ENCODE measurements at regions not wholly inside any gene's neighbourhood (a gene's known extent, or its start where the extent isn't known, plus 50 kb on each side); places are given as distances from the start of the nearest gene placed in this dataset.

DNA sequence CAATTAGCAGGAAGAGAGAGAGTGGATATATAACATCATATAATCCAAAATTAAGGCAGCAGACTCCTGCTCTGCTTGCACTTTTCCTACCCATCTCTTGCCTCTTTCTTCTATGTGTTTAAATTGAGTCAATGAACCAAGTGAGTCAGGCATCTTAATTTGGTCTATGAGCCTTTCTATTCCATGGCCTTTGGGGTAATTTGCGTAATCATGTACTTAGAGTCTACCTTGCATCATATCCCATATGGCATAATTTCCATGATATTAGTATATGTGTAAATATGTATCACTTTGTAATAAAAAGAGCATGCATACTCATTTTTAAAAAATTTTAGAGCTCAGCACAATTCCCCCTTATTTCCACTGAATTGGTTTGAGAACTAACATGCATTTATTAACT lies 555.2 kb downstream of the STK39 start:
- H3K36me3 ChIP-seq (ENCODE audit: control insufficient read depth, insufficient read depth, low read length) = no peaks in the 10 kb centered on the region
- no peak overlapping the region for H3K9ac ChIP-seq (ENCODE audit: low read length)
- peaks cover 15% of the 10 kb centered on the region for H3K4me1 ChIP-seq (ENCODE audit: control insufficient read depth, insufficient read depth, low read length)
- no peak overlapping the region for H3K27ac ChIP-seq (ENCODE audit: low read depth, low read length)
- no peaks in the 10 kb centered on the region for H3K9me3 ChIP-seq (ENCODE audit: control insufficient read depth, insufficient read depth, low read depth, low read length)
- no peak overlapping the region for H3K4me3 ChIP-seq (ENCODE audit: low read depth, low read length)
- no peaks in the 10 kb centered on the region for H3K27me3 ChIP-seq (ENCODE audit: control insufficient read depth, insufficient read depth, low read length)

DNA sequence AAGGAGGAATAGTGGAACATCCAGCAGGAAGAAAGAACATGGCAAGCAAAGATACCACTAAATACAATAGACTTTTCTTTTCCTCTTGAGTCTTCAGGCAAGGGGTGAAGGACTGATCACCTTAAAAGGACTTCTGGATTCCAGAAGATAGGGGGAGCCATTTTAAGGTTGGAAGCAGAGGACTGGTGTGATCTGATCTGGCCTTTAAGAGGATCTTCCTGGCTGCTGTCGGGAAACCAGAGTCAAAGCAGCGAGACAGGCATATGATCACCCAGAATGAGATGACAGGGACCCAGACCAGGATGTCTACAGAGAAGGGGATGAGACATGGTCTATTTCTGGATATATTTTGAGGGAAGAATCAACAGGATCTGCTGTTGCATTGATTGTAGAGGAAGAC lies 558.0 kb downstream of the STK39 start:
- no peak overlapping the region for H3K4me3 ChIP-seq (ENCODE audit: low read depth, low read length)

GRCh38 chr2:167686691-167687090 lies 560.7 kb downstream of the STK39 start:
- no peaks in the 10 kb centered on the region for H3K27me3 ChIP-seq (ENCODE audit: control insufficient read depth, insufficient read depth, low read length)
- H3K9me3 ChIP-seq (ENCODE audit: control insufficient read depth, insufficient read depth, low read depth, low read length) = no peaks in the 10 kb centered on the region
- no peaks in the 10 kb centered on the region for H3K36me3 ChIP-seq (ENCODE audit: control insufficient read depth, insufficient read depth, low read length)
- no peak overlapping the region for H3K4me3 ChIP-seq (ENCODE audit: low read depth, low read length)
- peaks cover 15% of the 10 kb centered on the region; the same call in 1 of the 2 replicates for H3K4me1 ChIP-seq (ENCODE audit: control insufficient read depth, insufficient read depth, low read length)
- no peak overlapping the region for H3K9ac ChIP-seq (ENCODE audit: low read length)
- H3K27ac ChIP-seq (ENCODE audit: low read depth, low read length) = no peak overlapping the region

More for the DNA sequence above, 558.0 kb downstream of the STK39 start:
- H3K27ac ChIP-seq (ENCODE audit: low read depth, low read length) = no peak overlapping the region
- peaks cover 7% of the 10 kb centered on the region; the same call in 1 of the 2 replicates for H3K4me1 ChIP-seq (ENCODE audit: control insufficient read depth, insufficient read depth, low read length)
- H3K36me3 ChIP-seq (ENCODE audit: control insufficient read depth, insufficient read depth, low read length) = no peaks in the 10 kb centered on the region
- H3K9me3 ChIP-seq (ENCODE audit: control insufficient read depth, insufficient read depth, low read depth, low read length) = no peaks in the 10 kb centered on the region
- no peak overlapping the region for H3K9ac ChIP-seq (ENCODE audit: low read length)
- H3K27me3 ChIP-seq (ENCODE audit: control insufficient read depth, insufficient read depth, low read length) = no peaks in the 10 kb centered on the region

- H3K4me1 ChIP-seq (ENCODE audit: control insufficient read depth, insufficient read depth, low read length) = peaks cover 24% of the 10 kb centered on the region; the same call in 1 of the 2 replicates
- H3K27ac ChIP-seq (ENCODE audit: low read depth, low read length) = no peak overlapping the region
- H3K9me3 ChIP-seq (ENCODE audit: control insufficient read depth, insufficient read depth, low read depth, low read length) = no peaks in the 10 kb centered on the region
- no peak overlapping the region for H3K4me3 ChIP-seq (ENCODE audit: low read depth, low read length)
- H3K27me3 ChIP-seq (ENCODE audit: control insufficient read depth, insufficient read depth, low read length) = no peaks in the 10 kb centered on the region
- H3K9ac ChIP-seq (ENCODE audit: low read length) = no peak overlapping the region
- no peaks in the 10 kb centered on the region for H3K36me3 ChIP-seq (ENCODE audit: control insufficient read depth, insufficient read depth, low read length)
These were observed 566.0 kb downstream of the STK39 start for GRCh38 chr2:167681234-167682015.

DNA sequence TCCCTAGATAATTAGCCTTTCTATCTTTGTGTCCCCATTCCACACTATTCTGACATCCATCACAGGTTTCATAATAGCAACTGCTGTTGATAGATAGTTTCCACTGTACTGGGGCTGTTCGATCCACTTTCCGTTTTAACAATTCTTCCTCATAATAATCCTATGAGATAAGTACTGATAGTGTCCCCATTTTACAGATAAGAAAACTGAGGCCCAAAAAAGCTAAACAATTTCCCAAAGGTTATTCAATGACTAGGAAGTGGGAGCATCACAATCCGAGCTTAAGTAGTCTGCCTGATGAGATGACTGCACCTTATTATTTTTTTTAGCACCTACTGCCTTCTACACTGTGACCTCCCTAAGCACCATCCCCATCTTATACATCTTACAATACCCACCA lies 569.2 kb downstream of the STK39 start:
- Histone ChIP-seq H3K9ac (ENCODE audit: low read length) (no peak overlapping the region), H3K9me3 (ENCODE audit: control insufficient read depth, insufficient read depth, low read depth, low read length) (no peaks in the 10 kb centered on the region), H3K4me3 (ENCODE audit: low read depth, low read length) (no peak overlapping the region), H3K36me3 (ENCODE audit: control insufficient read depth, insufficient read depth, low read length) (no peaks in the 10 kb centered on the region), H3K4me1 (ENCODE audit: control insufficient read depth, insufficient read depth, low read length) (peaks cover 24% of the 10 kb centered on the region; the same call in 1 of the 2 replicates), H3K27ac (ENCODE audit: low read depth, low read length) (no peak overlapping the region), H3K27me3 (ENCODE audit: control insufficient read depth, insufficient read depth, low read length) (no peaks in the 10 kb centered on the region)

- Histone ChIP-seq H3K27me3 (ENCODE audit: control insufficient read depth, insufficient read depth, low read length) (no peaks in the 10 kb centered on the region), H3K4me1 (ENCODE audit: control insufficient read depth, insufficient read depth, low read length) (peaks cover 10% of the 10 kb centered on the region; the same call in 1 of the 2 replicates), H3K9ac (ENCODE audit: low read length) (no peak overlapping the region), H3K27ac (ENCODE audit: low read depth, low read length) (no peak overlapping the region), H3K9me3 (ENCODE audit: control insufficient read depth, insufficient read depth, low read depth, low read length) (peaks cover 1% of the 10 kb centered on the region; the same call in 1 of the 2 replicates), H3K4me3 (ENCODE audit: low read depth, low read length) (no peak overlapping the region), H3K36me3 (ENCODE audit: control insufficient read depth, insufficient read depth, low read length) (no peaks in the 10 kb centered on the region)
These were observed 571.5 kb downstream of the STK39 start for GRCh38 chr2:167675906-167676305.

- Histone ChIP-seq H3K4me1 (ENCODE audit: control insufficient read depth, insufficient read depth, low read length) (no peaks in the 10 kb centered on the region), H3K9me3 (ENCODE audit: control insufficient read depth, insufficient read depth, low read depth, low read length) (peaks cover 21% of the 10 kb centered on the region), H3K36me3 (ENCODE audit: control insufficient read depth, insufficient read depth, low read length) (no peaks in the 10 kb centered on the region), H3K9ac (ENCODE audit: low read length) (no peak overlapping the region), H3K27ac (ENCODE audit: low read depth, low read length) (no peak overlapping the region), H3K4me3 (ENCODE audit: low read depth, low read length) (no peak overlapping the region), H3K27me3 (ENCODE audit: control insufficient read depth, insufficient read depth, low read length) (no peaks in the 10 kb centered on the region)
These were observed 576.8 kb downstream of the STK39 start for GRCh38 chr2:167670588-167670987.

DNA sequence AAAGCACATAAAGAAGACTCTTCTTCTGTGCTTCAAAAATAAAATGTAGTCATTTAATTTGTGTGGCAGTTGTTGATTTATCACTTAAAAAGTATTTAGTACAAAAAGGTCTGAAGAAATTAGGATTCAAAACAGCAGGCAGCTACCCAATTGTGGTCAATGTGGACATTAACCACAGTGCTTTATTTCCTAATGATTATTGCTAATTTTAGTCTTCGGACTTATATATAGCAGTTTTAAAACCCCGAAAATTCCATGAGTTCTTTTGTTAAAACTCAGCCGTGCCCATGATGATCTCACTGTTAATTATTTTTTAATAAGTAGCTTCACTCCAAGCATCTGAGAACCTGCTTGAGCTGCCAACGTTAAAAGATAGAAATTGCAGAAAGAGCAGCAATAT lies 594.3 kb downstream of the STK39 start:
- H3K9ac ChIP-seq (ENCODE audit: low read length) = no peak overlapping the region
- no peak overlapping the region for H3K27ac ChIP-seq (ENCODE audit: low read depth, low read length)
- no peaks in the 10 kb centered on the region for H3K27me3 ChIP-seq (ENCODE audit: control insufficient read depth, insufficient read depth, low read length)
- peaks cover 2% of the 10 kb centered on the region; the same call in 1 of the 2 replicates for H3K4me1 ChIP-seq (ENCODE audit: control insufficient read depth, insufficient read depth, low read length)
- H3K9me3 ChIP-seq (ENCODE audit: control insufficient read depth, insufficient read depth, low read depth, low read length) = no peaks in the 10 kb centered on the region
- no peak overlapping the region for H3K4me3 ChIP-seq (ENCODE audit: low read depth, low read length)
- H3K36me3 ChIP-seq (ENCODE audit: control insufficient read depth, insufficient read depth, low read length) = no peaks in the 10 kb centered on the region; the same call in 1 of the 2 replicates

DNA sequence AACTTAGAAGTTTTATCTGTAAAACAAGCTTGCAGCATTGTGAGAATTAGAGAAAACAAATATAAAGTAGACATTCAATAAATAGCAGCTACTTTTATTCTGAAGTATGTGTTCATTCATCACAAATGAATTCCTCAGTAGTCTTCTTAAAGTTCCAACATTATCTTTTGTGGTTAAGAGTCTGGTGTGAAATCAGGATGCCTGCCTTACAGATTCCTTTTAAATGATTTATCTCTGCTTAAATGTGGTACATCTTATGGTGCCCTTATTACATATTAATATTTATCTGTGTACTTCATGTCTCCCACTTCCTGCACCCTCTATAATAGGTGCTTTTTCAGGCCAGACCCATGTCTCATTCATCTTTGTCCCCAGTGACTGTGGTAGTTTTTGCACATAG lies 595.0 kb downstream of the STK39 start:
- no peak overlapping the region for H3K27ac ChIP-seq (ENCODE audit: low read depth, low read length)
- H3K9ac ChIP-seq (ENCODE audit: low read length) = no peak overlapping the region
- H3K27me3 ChIP-seq (ENCODE audit: control insufficient read depth, insufficient read depth, low read length) = no peaks in the 10 kb centered on the region
- no peak overlapping the region for H3K4me3 ChIP-seq (ENCODE audit: low read depth, low read length)
- no peaks in the 10 kb centered on the region for H3K9me3 ChIP-seq (ENCODE audit: control insufficient read depth, insufficient read depth, low read depth, low read length)
- H3K4me1 ChIP-seq (ENCODE audit: control insufficient read depth, insufficient read depth, low read length) = peaks cover 2% of the 10 kb centered on the region; the same call in 1 of the 2 replicates
- no peaks in the 10 kb centered on the region; the same call in 1 of the 2 replicates for H3K36me3 ChIP-seq (ENCODE audit: control insufficient read depth, insufficient read depth, low read length)

GRCh38 chr2:167651406-167652151 lies 595.8 kb downstream of the STK39 start:
- H3K27me3 ChIP-seq (ENCODE audit: control insufficient read depth, insufficient read depth, low read length) = no peaks in the 10 kb centered on the region
- no peaks in the 10 kb centered on the region; the same call in 1 of the 2 replicates for H3K36me3 ChIP-seq (ENCODE audit: control insufficient read depth, insufficient read depth, low read length)
- no peak overlapping the region for H3K27ac ChIP-seq (ENCODE audit: low read depth, low read length)
- no peak overlapping the region for H3K9ac ChIP-seq (ENCODE audit: low read length)
- no peaks in the 10 kb centered on the region for H3K9me3 ChIP-seq (ENCODE audit: control insufficient read depth, insufficient read depth, low read depth, low read length)
- no peak overlapping the region for H3K4me3 ChIP-seq (ENCODE audit: low read depth, low read length)
- H3K4me1 ChIP-seq (ENCODE audit: control insufficient read depth, insufficient read depth, low read length) = peaks cover 2% of the 10 kb centered on the region; the same call in 1 of the 2 replicates

GRCh38 chr2:167646557-167646956 lies 600.8 kb downstream of the STK39 start:
- Histone ChIP-seq H3K4me3 (ENCODE audit: low read depth, low read length) (no peak overlapping the region), H3K9me3 (ENCODE audit: control insufficient read depth, insufficient read depth, low read depth, low read length) (no peaks in the 10 kb centered on the region), H3K27me3 (ENCODE audit: control insufficient read depth, insufficient read depth, low read length) (no peaks in the 10 kb centered on the region), H3K27ac (ENCODE audit: low read depth, low read length) (no peak overlapping the region), H3K9ac (ENCODE audit: low read length) (no peak overlapping the region), H3K36me3 (ENCODE audit: control insufficient read depth, insufficient read depth, low read length) (no peaks in the 10 kb centered on the region; the same call in 1 of the 2 replicates), H3K4me1 (ENCODE audit: control insufficient read depth, insufficient read depth, low read length) (no peaks in the 10 kb centered on the region)
